Keratinocyte (primary cell): ENCODE measurements at regions not wholly inside any gene's neighbourhood (a gene's known extent, or its start where the extent isn't known, plus 50 kb on each side); places are given as distances from the start of the nearest gene placed in this dataset.

Experiments
- DNase-seq: peaks from one replicate; pipeline ENCODE4 v3.0.0-alpha.2; 2011; ENCODE audit warnings: low read depth, missing footprints, low spot score
- FAIRE-seq: peaks from 2 replicates; lab custom pipeline; 2011; peaks lifted over from hg19 to GRCh38; lab: Jason Lieb, UNC
- H2AFZ ChIP-seq: 2 replicates; pipeline ENCODE4 v1.6.0; 2012; ENCODE audit warnings: low read length, control low read depth, inconsistent platforms; ENCODE audit not compliant: control insufficient read depth
- H3K27ac ChIP-seq: 2 replicates; pipeline ENCODE4 v1.5.1; 2011; ENCODE audit warnings: low read length; ENCODE audit not compliant: control insufficient read depth, insufficient read depth
- H3K27me3 ChIP-seq: 3 replicates; pipeline ENCODE4 v1.6.0; 2011; ENCODE audit warnings: low read length; ENCODE audit not compliant: control insufficient read depth, insufficient read depth; ENCODE audit errors: extremely low read depth
- H3K36me3 ChIP-seq, 2 experiments: 2 replicates in 1 of 2; 3 replicates in 1 of 2; pipeline ENCODE4 v1.5.1; 2011; ENCODE audit warnings: low read length in 2 of 2, mild to moderate bottlenecking in 1 of 2; ENCODE audit not compliant: control insufficient read depth in 2 of 2, insufficient read depth in 2 of 2; ENCODE audit errors: extremely low read depth in 1 of 2
- H3K4me1 ChIP-seq: 3 replicates; pipeline ENCODE4 v1.5.1; 2011; ENCODE audit warnings: low read length; ENCODE audit not compliant: control insufficient read depth, insufficient read depth; ENCODE audit errors: extremely low read depth
- H3K4me2 ChIP-seq: 3 replicates; pipeline ENCODE4 v1.6.0; 2011; ENCODE audit warnings: low read depth, low read length; ENCODE audit not compliant: control insufficient read depth, insufficient read depth; ENCODE audit errors: extremely low read depth
- H3K4me3 ChIP-seq, 3 experiments: fragments of 200-600 bp in 1 of 3; sonication (generic) in 1 of 3; 2 replicates in 2 of 3; 3 replicates in 1 of 3; pipeline ENCODE4 v1.5.1; 2011 to 2016; ENCODE audit warnings: low read length in 3 of 3, mild to moderate bottlenecking in 3 of 3, control low read depth in 2 of 3, inconsistent platforms in 1 of 3, low read depth in 1 of 3, mixed read lengths in 1 of 3, mixed run types in 1 of 3, moderate library complexity in 1 of 3; ENCODE audit not compliant: control insufficient read depth in 2 of 3, insufficient read depth in 2 of 3; ENCODE audit errors: extremely low read depth in 1 of 3
- H3K79me2 ChIP-seq: 2 replicates; pipeline ENCODE4 v1.6.0; 2012; ENCODE audit warnings: low read length; ENCODE audit not compliant: control insufficient read depth, insufficient read depth
- H3K9ac ChIP-seq: 3 replicates; pipeline ENCODE4 v1.6.0; 2011; ENCODE audit warnings: low read length; ENCODE audit not compliant: control insufficient read depth, insufficient read depth; ENCODE audit errors: extremely low read depth
- H3K9me1 ChIP-seq: 3 replicates; pipeline ENCODE4 v1.6.0; 2011; ENCODE audit warnings: low read length; ENCODE audit not compliant: control insufficient read depth, insufficient read depth; ENCODE audit errors: extremely low read depth
- H3K9me3 ChIP-seq: 2 replicates; pipeline ENCODE4 v1.5.1; 2012; ENCODE audit warnings: low read depth, low read length; ENCODE audit not compliant: control insufficient read depth
- H4K20me1 ChIP-seq: 3 replicates; pipeline ENCODE4 v1.6.0; 2011; ENCODE audit warnings: low read length; ENCODE audit not compliant: control insufficient read depth, insufficient read depth; ENCODE audit errors: extremely low read depth
- CTCF ChIP-seq, 3 experiments: IDR thresholded peaks in 1 of 3; conservative IDR thresholded peaks in 1 of 3; optimal IDR thresholded peaks in 1 of 3; 2 replicates in 2 of 3; 3 replicates in 1 of 3; pipeline versions ENCODE3 to v1.5.1; 2011; ENCODE audit warnings: low read length in 3 of 3, mild to moderate bottlenecking in 3 of 3, moderate library complexity in 2 of 3, control low read depth in 1 of 3, inconsistent platforms in 1 of 3; ENCODE audit not compliant: insufficient read depth in 2 of 3; ENCODE audit errors: extremely low read depth in 1 of 3
- EZH2 ChIP-seq: IDR thresholded peaks from one replicate; pipeline ENCODE4 v1.6.1; 2012; ENCODE audit warnings: inconsistent platforms, mild to moderate bottlenecking, low read length, moderate library complexity
- dilution Hi-C: fragments of 300-500 bp; cut with MboI; formaldehyde crosslinking; loops from one replicate; pipeline ENCODE4 v1.7.0; 2020; ENCODE audit warnings: low sequenced_read_pairs; ENCODE audit not compliant: extremely low pct_ligation_motif_present

GRCh38 chr22:48869788-48870187 is 957.9 kb downstream of the BRD1 start:
- DNase-seq: no peak
- H3K27me3 ChIP-seq: no peaks in the 10 kb centered on the region
- H3K9me3 ChIP-seq: peaks cover 10% of the 10 kb centered on the region
- H3K4me3 ChIP-seq: no peak overlapping the region
- TF ChIP-seq CTCF (optimal IDR thresholded peaks at IDR 0.05 in 1 of 3, IDR thresholded peaks at IDR 0.05 in 1 of 3, conservative IDR thresholded peaks at IDR 0.05 in 1 of 3; ENCODE audit: extremely low read depth in 1 of 3, insufficient read depth in 2 of 3, low read length in 3 of 3) (no peak), EZH2 (no peak)
- H3K27ac ChIP-seq: no peak overlapping the region
- no peak overlapping the region for H3K9ac ChIP-seq
- no peak overlapping the region for H3K4me2 ChIP-seq
- H3K79me2 ChIP-seq: no peaks in the 10 kb centered on the region
- H3K36me3 ChIP-seq: no peaks in the 10 kb centered on the region
- no peak for FAIRE-seq
- no peaks in the 10 kb centered on the region for H4K20me1 ChIP-seq
- dilution Hi-C loops: no loop called here
- H2AFZ ChIP-seq: no peak overlapping the region
- no peaks in the 10 kb centered on the region for H3K4me1 ChIP-seq
- no peaks in the 10 kb centered on the region for H3K9me1 ChIP-seq

DNA sequence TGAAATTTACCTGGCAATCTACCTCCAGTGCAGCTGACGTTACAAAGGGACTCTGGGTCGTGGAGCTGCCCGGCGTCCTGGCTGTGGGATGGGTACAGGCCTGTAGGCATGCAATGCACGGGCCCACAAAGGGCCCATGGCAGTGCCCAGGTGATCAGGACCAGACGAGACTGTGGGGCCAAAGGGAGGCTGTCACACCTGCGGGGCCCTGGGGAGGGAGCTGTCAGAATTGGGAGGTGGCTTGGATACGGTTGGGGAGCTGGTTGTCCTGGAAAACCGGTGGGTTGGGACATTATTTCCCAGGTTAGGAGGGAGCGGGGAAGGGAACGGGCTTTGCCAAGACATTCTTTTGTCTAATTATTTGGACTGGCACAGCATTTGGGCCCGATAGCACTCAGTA is 958.5 kb downstream of the BRD1 start:
- Histone ChIP-seq H3K27me3 (no peaks in the 10 kb centered on the region), H3K4me1 (no peaks in the 10 kb centered on the region), H3K79me2 (no peaks in the 10 kb centered on the region), H3K27ac (no peak overlapping the region), H3K4me2 (no peak overlapping the region), H2AFZ (no peak overlapping the region), H3K9ac (no peak overlapping the region), H3K9me3 (peaks cover 16% of the 10 kb centered on the region), H3K4me3 (no peak overlapping the region), H4K20me1 (no peaks in the 10 kb centered on the region), H3K36me3 (no peaks in the 10 kb centered on the region), H3K9me1 (no peaks in the 10 kb centered on the region)
- DNase-seq (no peak), FAIRE-seq (no peak)
- dilution Hi-C loops: no loop called here
- no peak for TF ChIP-seq EZH2
- no peak for TF ChIP-seq CTCF (optimal IDR thresholded peaks at IDR 0.05 in 1 of 3, IDR thresholded peaks at IDR 0.05 in 1 of 3, conservative IDR thresholded peaks at IDR 0.05 in 1 of 3; ENCODE audit: extremely low read depth in 1 of 3, insufficient read depth in 2 of 3, low read length in 3 of 3)
